Prostate gland (tissue), 2 donors: ENCODE measurements at regions not wholly inside any gene's neighbourhood (a gene's known extent, or its start where the extent isn't known, plus 50 kb on each side); places are given as distances from the start of the nearest gene placed in this dataset.

Experiments
- CTCF ChIP-seq, 4 experiments: fragments of 200-600 bp in 2 of 4; fragments of 450-650 bp in 2 of 4; sonication (generic) in 2 of 4; IDR thresholded peaks; 1 replicate in 3 of 4; 2 replicates in 1 of 4; pipeline ENCODE4 v1.5.1; 2016 to 2019; ENCODE audit warnings: antibody characterized with exemption in 4 of 4, mild to moderate bottlenecking in 2 of 4, moderate library complexity in 2 of 4
- POLR2A ChIP-seq: fragments of 450-650 bp; IDR thresholded peaks from one replicate; pipeline ENCODE4 v1.6.1; 2016; ENCODE audit warnings: antibody characterized with exemption, mild to moderate bottlenecking
- POLR2AphosphoS5 ChIP-seq: sonication (generic); formaldehyde crosslinking; IDR thresholded peaks from one replicate; pipeline ENCODE4 v1.6.1; 2017; ENCODE audit warnings: antibody characterized with exemption

- no peak for TF ChIP-seq CTCF (IDR thresholded peaks at IDR 0.05)
- no peak for TF ChIP-seq POLR2A
- no peak for TF ChIP-seq POLR2AphosphoS5
These were observed 970.6 kb upstream of the ACVR2A start for GRCh38 chr2:146874260-146874658.
